Esophagus muscularis mucosa (tissue), 4 donors: ENCODE measurements at regions not wholly inside any gene's neighbourhood (a gene's known extent, or its start where the extent isn't known, plus 50 kb on each side); places are given as distances from the start of the nearest gene placed in this dataset.

ENCODE experiments used
- DNase-seq: peaks from one replicate; pipeline ENCODE4 v3.0.0-alpha.2; 2017; ENCODE audit errors: extremely low spot score
- H3K27ac ChIP-seq, 4 donors: fragments of 200-600 bp; sonication (generic); replicated peaks in 1 of 4; 1 replicate in 3 of 4; 2 replicates in 1 of 4; pipeline ENCODE4 v1.5.1; 2016 to 2019; ENCODE audit warnings: mild to moderate bottlenecking in 1 of 4
- H3K27me3 ChIP-seq, 4 donors: fragments of 200-600 bp; sonication (generic); one replicate each; pipeline versions ENCODE4 v1.5.1 to v1.6.0; 2016 to 2019
- H3K36me3 ChIP-seq, 4 donors: fragments of 200-600 bp; sonication (generic); one replicate each; pipeline ENCODE4 v1.5.1; 2016 to 2019
- H3K4me1 ChIP-seq, 4 donors: fragments of 200-600 bp; sonication (generic); one replicate each; pipeline ENCODE4 v1.5.1; 2016 to 2019
- H3K4me3 ChIP-seq, 4 donors: fragments of 200-600 bp; sonication (generic); 1 replicate in 2 of 4; 2 replicates in 2 of 4; pipeline ENCODE4 v1.5.1; 2016 to 2019; ENCODE audit warnings: mild to moderate bottlenecking in 4 of 4, moderate library complexity in 1 of 4
- H3K9me3 ChIP-seq, 4 donors: fragments of 200-600 bp; sonication (generic); 1 replicate in 3 of 4; 2 replicates in 1 of 4; pipeline ENCODE4 v1.5.1; 2016 to 2019
- EP300 ChIP-seq: sonication (generic); formaldehyde crosslinking; IDR thresholded peaks from one replicate; pipeline ENCODE4 v1.6.1; 2017; ENCODE audit warnings: antibody characterized with exemption
- POLR2A ChIP-seq: fragments of 450-650 bp; IDR thresholded peaks from one replicate; pipeline ENCODE4 v1.6.1; 2017; ENCODE audit warnings: antibody characterized with exemption, moderate library complexity, mild to moderate bottlenecking, low read depth
- POLR2AphosphoS5 ChIP-seq, 2 donors: sonication (generic); formaldehyde crosslinking; IDR thresholded peaks; one replicate each; pipeline ENCODE4 v1.6.1; 2017; ENCODE audit warnings: antibody characterized with exemption in 2 of 2
- WGBS: methylation state at CpG from one replicate; pipeline ENCODE4 v1.1.5; 2018; 5-methylcytosine and 5-hydroxymethylcytosine counted together
- intact Hi-C: fragments of 100-400 bp; cut with DNase I; formaldehyde crosslinking; loops from one replicate; pipeline ENCODE4 v1.15.1; 2023
- TF ChIP-seq, protein P1 (sequence below), 3 experiments: fragments of 200-600 bp in 2 of 3; fragments of 450-650 bp in 1 of 3; sonication (generic) in 2 of 3; IDR thresholded peaks; one replicate each; pipeline ENCODE4 v1.5.1; 2017 to 2019; ENCODE audit warnings: antibody characterized with exemption in 3 of 3, mild to moderate bottlenecking in 2 of 3, moderate library complexity in 1 of 3

DNA sequence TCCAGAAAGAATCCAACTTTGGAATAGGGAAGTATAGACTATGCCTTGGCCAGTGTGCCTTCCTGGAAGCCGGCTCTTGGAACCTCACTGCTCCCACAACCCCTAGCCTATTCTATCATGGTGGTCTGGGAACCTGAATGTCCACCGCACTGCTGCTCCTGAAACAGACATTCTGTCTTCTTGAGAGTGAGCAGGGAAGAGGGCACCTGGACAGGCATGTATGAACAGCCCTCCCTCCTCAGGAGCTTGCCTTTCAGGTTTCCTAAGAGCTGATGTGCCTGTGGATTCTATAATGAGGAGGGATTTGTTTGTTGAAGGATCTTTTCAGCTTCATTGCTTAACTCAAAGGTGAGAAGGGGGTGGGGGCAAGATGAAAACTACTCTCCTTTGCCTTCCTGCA lies 55.1 kb upstream of the XPA start:
- no peak for DNase-seq
- H3K27me3 ChIP-seq, result peaks cover 0 to 5% (median 0%) of the 10 kb centered on the region in 4 donors
- intact Hi-C loops, result no loop called here
- no peak overlapping the region for H3K4me3 ChIP-seq
- TF ChIP-seq EP300 (no peak), POLR2A (no peak)
- TF ChIP-seq, protein P1, sequence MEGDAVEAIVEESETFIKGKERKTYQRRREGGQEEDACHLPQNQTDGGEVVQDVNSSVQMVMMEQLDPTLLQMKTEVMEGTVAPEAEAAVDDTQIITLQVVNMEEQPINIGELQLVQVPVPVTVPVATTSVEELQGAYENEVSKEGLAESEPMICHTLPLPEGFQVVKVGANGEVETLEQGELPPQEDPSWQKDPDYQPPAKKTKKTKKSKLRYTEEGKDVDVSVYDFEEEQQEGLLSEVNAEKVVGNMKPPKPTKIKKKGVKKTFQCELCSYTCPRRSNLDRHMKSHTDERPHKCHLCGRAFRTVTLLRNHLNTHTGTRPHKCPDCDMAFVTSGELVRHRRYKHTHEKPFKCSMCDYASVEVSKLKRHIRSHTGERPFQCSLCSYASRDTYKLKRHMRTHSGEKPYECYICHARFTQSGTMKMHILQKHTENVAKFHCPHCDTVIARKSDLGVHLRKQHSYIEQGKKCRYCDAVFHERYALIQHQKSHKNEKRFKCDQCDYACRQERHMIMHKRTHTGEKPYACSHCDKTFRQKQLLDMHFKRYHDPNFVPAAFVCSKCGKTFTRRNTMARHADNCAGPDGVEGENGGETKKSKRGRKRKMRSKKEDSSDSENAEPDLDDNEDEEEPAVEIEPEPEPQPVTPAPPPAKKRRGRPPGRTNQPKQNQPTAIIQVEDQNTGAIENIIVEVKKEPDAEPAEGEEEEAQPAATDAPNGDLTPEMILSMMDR (IDR thresholded peaks at IDR 0.05), result no peak
- H3K36me3 ChIP-seq, result no peaks in the 10 kb centered on the region
- WGBS, result 79% methylated on average over 2 of the region's 2 CpGs
- H3K27ac ChIP-seq, result no peak overlapping the region
- H3K4me1 ChIP-seq, result peaks cover 0 to 7% (median 1%) of the 10 kb centered on the region in 4 donors
- no peaks in the 10 kb centered on the region for H3K9me3 ChIP-seq

DNA sequence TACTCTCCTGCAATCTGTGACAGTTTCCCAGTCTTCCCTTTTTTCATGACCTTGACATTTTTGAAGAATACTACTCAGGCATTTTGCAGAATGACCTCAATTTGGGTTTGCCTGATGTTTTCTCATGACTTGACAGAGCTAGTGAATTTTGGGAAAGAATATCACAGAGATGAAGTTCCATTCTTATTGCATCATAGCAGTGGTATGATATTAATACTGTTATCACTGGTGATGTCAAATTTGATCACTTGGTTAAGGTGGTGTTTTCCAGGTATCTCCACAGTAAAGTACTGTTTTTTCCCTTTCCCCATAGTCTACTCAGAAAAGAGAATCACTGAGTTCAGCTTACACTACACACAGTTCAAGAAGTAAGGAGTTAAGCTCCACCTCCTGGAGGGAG lies 56.2 kb upstream of the XPA start:
- Histone ChIP-seq H3K9me3 (no peaks in the 10 kb centered on the region), H3K27ac (no peak overlapping the region), H3K27me3 (peaks cover 0 to 5% (median 0%) of the 10 kb centered on the region in 4 donors), H3K36me3 (no peaks in the 10 kb centered on the region), H3K4me3 (no peak overlapping the region), H3K4me1 (no peaks in the 10 kb centered on the region)
- intact Hi-C loops, result no loop called here
- TF ChIP-seq EP300 (no peak), POLR2AphosphoS5 (IDR thresholded peaks at IDR 0.05) (no peak), POLR2A (no peak)
- TF ChIP-seq, protein P1 (IDR thresholded peaks at IDR 0.05), result no peak
- DNase-seq, result no peak

DNA sequence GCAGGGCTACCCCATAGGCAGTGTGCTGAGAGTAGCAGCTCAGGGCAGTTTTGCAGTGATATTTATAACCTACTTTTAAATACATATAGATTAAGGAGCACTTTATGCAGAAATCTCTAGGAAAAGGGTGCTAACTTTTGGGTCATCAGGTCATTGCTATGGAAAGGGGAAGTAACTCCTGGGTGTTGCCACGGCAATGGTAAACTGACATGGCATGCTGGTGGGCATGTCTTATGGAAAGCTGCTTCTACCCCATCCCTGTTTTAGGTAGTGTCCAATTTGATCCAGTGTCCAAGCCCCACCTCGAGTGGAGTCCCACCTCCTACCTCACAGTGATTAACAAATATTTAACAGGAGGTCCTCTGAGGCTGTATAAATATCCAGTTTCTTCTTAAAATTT lies 56.8 kb upstream of the XPA start:
- no peak overlapping the region for H3K4me3 ChIP-seq
- 63% methylated on average over 2 of the region's 2 CpGs for WGBS
- intact Hi-C loops, result no loop called here

DNA sequence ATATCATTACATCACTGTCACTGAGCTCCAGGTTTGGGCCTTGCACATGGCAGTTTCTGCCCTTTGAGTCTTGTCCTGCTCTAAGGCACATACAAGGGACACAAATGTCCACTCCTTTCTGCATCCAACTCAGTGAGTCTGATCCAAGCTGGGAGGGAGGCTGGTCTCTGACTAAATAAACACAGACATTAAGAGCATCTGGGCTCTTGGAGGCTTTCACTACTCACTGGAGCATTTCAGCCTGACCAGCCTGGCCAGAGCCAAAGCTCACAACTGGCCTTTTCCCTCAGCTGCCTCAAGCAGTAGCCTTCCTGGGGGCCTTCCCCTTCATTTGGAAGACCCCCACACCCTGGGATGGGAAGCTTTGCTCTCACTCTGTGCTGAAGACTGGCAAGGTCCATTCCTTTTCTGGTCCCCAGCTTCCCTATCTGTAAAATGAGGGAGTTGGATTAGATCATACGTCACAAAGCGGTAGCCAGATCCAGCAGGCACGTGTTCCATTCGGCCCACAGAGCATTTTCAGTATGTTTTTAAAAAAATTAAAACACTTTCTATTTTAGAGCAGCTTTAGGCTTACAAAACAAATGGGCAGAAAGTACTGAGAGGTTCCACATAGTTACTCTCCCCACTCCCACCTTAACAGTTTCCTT lies 58.6 kb upstream of the XPA start:
- intact Hi-C loops, result no loop called here

More for the DNA sequence above, 56.8 kb upstream of the XPA start:
- Histone ChIP-seq H3K27ac (no peak overlapping the region), H3K36me3 (no peaks in the 10 kb centered on the region), H3K4me1 (no peaks in the 10 kb centered on the region), H3K9me3 (no peaks in the 10 kb centered on the region), H3K27me3 (peaks cover 0 to 5% (median 0%) of the 10 kb centered on the region in 4 donors)
- DNase-seq, result no peak
- TF ChIP-seq, protein P1 (IDR thresholded peaks at IDR 0.05), result no peak
- TF ChIP-seq POLR2A (no peak), POLR2AphosphoS5 (IDR thresholded peaks at IDR 0.05) (no peak), EP300 (no peak)

More for the DNA sequence above, 58.6 kb upstream of the XPA start:
- H3K27me3 ChIP-seq, result peaks cover 0 to 15% (median 0%) of the 10 kb centered on the region in 4 donors
- 78% methylated on average over 4 of the region's 4 CpGs for WGBS
- H3K4me3 ChIP-seq, result no peak overlapping the region
- no peak for TF ChIP-seq EP300
- TF ChIP-seq, protein P1 (IDR thresholded peaks at IDR 0.05), result no peak
- TF ChIP-seq POLR2AphosphoS5 (IDR thresholded peaks at IDR 0.05), result no peak
- no peak for TF ChIP-seq POLR2A
- H3K27ac ChIP-seq, result no peak overlapping the region
- peaks cover 0 to 3% (median 0%) of the 10 kb centered on the region in 4 donors for H3K4me1 ChIP-seq
- DNase-seq, result no peak
- no peaks in the 10 kb centered on the region for H3K9me3 ChIP-seq
- H3K36me3 ChIP-seq, result no peaks in the 10 kb centered on the region
